Osteoblast (primary cell): ENCODE measurements at regions not wholly inside any gene's neighbourhood (a gene's known extent, or its start where the extent isn't known, plus 50 kb on each side); places are given as distances from the start of the nearest gene placed in this dataset.

ENCODE experiments used
- DNase-seq: peaks from one replicate; pipeline ENCODE4 v3.0.0; 2011; ENCODE audit warnings: low spot score, mixed read lengths; ENCODE audit not compliant: insufficient read length; ENCODE audit errors: missing footprints
- H2AFZ ChIP-seq: 2 replicates; pipeline ENCODE4 v1.6.0; 2011; ENCODE audit warnings: mild to moderate bottlenecking, low read length
- H3K27ac ChIP-seq: 2 replicates; pipeline ENCODE4 v1.5.1; 2011; ENCODE audit warnings: mild to moderate bottlenecking, low read depth, low read length, moderate library complexity
- H3K27me3 ChIP-seq: 2 replicates; pipeline ENCODE4 v1.6.0; 2012; ENCODE audit warnings: mild to moderate bottlenecking, control low read depth, inconsistent platforms, low read length, moderate library complexity; ENCODE audit not compliant: insufficient read depth
- H3K36me3 ChIP-seq: 2 replicates; pipeline ENCODE4 v1.5.1; 2011; ENCODE audit warnings: mild to moderate bottlenecking, low read length, control low read depth, moderate library complexity; ENCODE audit not compliant: insufficient read depth
- H3K4me1 ChIP-seq: 2 replicates; pipeline ENCODE4 v1.5.1; 2011; ENCODE audit warnings: mild to moderate bottlenecking, low read length, control low read depth, moderate library complexity; ENCODE audit not compliant: insufficient read depth
- H3K4me2 ChIP-seq: 2 replicates; pipeline ENCODE4 v1.6.0; 2011; ENCODE audit warnings: mild to moderate bottlenecking, low read length; ENCODE audit not compliant: insufficient read depth
- H3K4me3 ChIP-seq: fragments of 200-600 bp; sonication (generic); 3 replicates; pipeline ENCODE4 v1.5.1; 2012; ENCODE audit warnings: mild to moderate bottlenecking, low read length, inconsistent platforms; ENCODE audit not compliant: insufficient read depth
- H3K79me2 ChIP-seq: 2 replicates; pipeline ENCODE4 v1.6.0; 2012; ENCODE audit warnings: mild to moderate bottlenecking, low read length, control low read depth, inconsistent platforms; ENCODE audit not compliant: insufficient read depth
- H3K9me3 ChIP-seq: 2 replicates; pipeline ENCODE4 v1.5.1; 2011; ENCODE audit warnings: low read depth, low read length, control low read depth
- H4K20me1 ChIP-seq: 2 replicates; pipeline ENCODE4 v1.6.0; 2012; ENCODE audit warnings: mild to moderate bottlenecking, low read length, control low read depth; ENCODE audit not compliant: insufficient read depth
- CTCF ChIP-seq: IDR thresholded peaks from 2 replicates; pipeline ENCODE4 v1.5.1; 2011; ENCODE audit warnings: mild to moderate bottlenecking, low read depth, low read length, moderate library complexity; ENCODE audit errors: extremely low read depth

- Histone ChIP-seq H3K36me3 (no peaks in the 10 kb centered on the region), H3K27ac (no peak overlapping the region), H4K20me1 (no peaks in the 10 kb centered on the region), H3K27me3 (no peaks in the 10 kb centered on the region), H3K9me3 (no peaks in the 10 kb centered on the region), H2AFZ (no peak overlapping the region), H3K4me1 (peaks cover 5% of the 10 kb centered on the region), H3K4me2 (no peak overlapping the region), H3K79me2 (no peaks in the 10 kb centered on the region), H3K4me3 (no peak overlapping the region)
- no peak for TF ChIP-seq CTCF
- DNase-seq = no peak
These were observed 281.9 kb upstream of the NMUR2 start for GRCh38 chr5:152686931-152687330.

- Histone ChIP-seq H3K27me3 (no peaks in the 10 kb centered on the region), H4K20me1 (no peaks in the 10 kb centered on the region), H3K36me3 (no peaks in the 10 kb centered on the region), H2AFZ (no peak overlapping the region), H3K4me2 (no peak overlapping the region), H3K4me1 (peaks cover 5% of the 10 kb centered on the region), H3K4me3 (no peak overlapping the region), H3K79me2 (no peaks in the 10 kb centered on the region), H3K9me3 (no peaks in the 10 kb centered on the region), H3K27ac (no peak overlapping the region)
- DNase-seq = peak; percentile 74
- TF ChIP-seq CTCF = no peak
These were observed 283.6 kb upstream of the NMUR2 start for GRCh38 chr5:152688561-152689249.

GRCh38 chr5:152689250-152689711, 284.2 kb upstream of the NMUR2 start:
- Histone ChIP-seq H3K79me2 (no peaks in the 10 kb centered on the region), H3K27ac (no peak overlapping the region), H3K36me3 (no peaks in the 10 kb centered on the region), H3K4me3 (no peak overlapping the region), H4K20me1 (no peaks in the 10 kb centered on the region), H3K9me3 (no peaks in the 10 kb centered on the region), H3K4me2 (no peak overlapping the region), H2AFZ (no peak overlapping the region), H3K27me3 (no peaks in the 10 kb centered on the region), H3K4me1 (peaks cover 5% of the 10 kb centered on the region)
- no peak for TF ChIP-seq CTCF
- DNase-seq = no peak

GRCh38 chr5:152694231-152694630, 289.2 kb upstream of the NMUR2 start:
- no peaks in the 10 kb centered on the region for H3K27me3 ChIP-seq
- TF ChIP-seq CTCF = no peak
- H3K27ac ChIP-seq = no peak overlapping the region
- no peaks in the 10 kb centered on the region for H3K9me3 ChIP-seq
- no peak overlapping the region for H3K4me2 ChIP-seq
- no peaks in the 10 kb centered on the region for H3K36me3 ChIP-seq
- no peaks in the 10 kb centered on the region for H3K4me1 ChIP-seq
- H3K79me2 ChIP-seq = no peaks in the 10 kb centered on the region
- H2AFZ ChIP-seq = no peak overlapping the region
- DNase-seq = no peak
- H3K4me3 ChIP-seq = no peak overlapping the region
- H4K20me1 ChIP-seq = no peaks in the 10 kb centered on the region
